Globus pallidus (tissue), 1 donor: ENCODE measurements at regions not wholly inside any gene's neighbourhood (a gene's known extent, or its start where the extent isn't known, plus 50 kb on each side); places are given as distances from the start of the nearest gene placed in this dataset.

Experiments used
- DNase-seq: peaks from one replicate; pipeline ENCODE4 v3.0.0-alpha.2; 2015; ENCODE audit warnings: low spot score

- no peak for DNase-seq
Measured at GRCh38 chr14:105776924-105777323, 250.5 kb downstream of the TMEM121 start.

- no peak for DNase-seq
Measured at GRCh38 chr14:105783707-105784106, 257.3 kb downstream of the TMEM121 start.

GRCh38 chr14:105793836-105794235 is 267.5 kb downstream of the TMEM121 start:
- DNase-seq, result no peak

- no peak for DNase-seq
Measured at GRCh38 chr14:105797546-105797945, 271.2 kb downstream of the TMEM121 start.

GRCh38 chr14:105805701-105806100 is 279.3 kb downstream of the TMEM121 start:
- no peak for DNase-seq

- DNase-seq, result no peak
Measured at GRCh38 chr14:105806568-105806967, 280.2 kb downstream of the TMEM121 start.

- DNase-seq, result no peak
Measured at GRCh38 chr14:105817971-105818711, 291.8 kb downstream of the TMEM121 start.

GRCh38 chr14:105818712-105819005 is 292.3 kb downstream of the TMEM121 start:
- no peak for DNase-seq

- DNase-seq, result no peak
Measured at GRCh38 chr14:105830171-105830570, 303.8 kb downstream of the TMEM121 start.

- DNase-seq, result no peak
Measured at GRCh38 chr14:105836160-105836559, 309.8 kb downstream of the TMEM121 start.

- DNase-seq, result no peak
Measured at GRCh38 chr14:105836730-105837129, 310.3 kb downstream of the TMEM121 start.

- no peak for DNase-seq
Measured at GRCh38 chr14:105837349-105838063, 311.1 kb downstream of the TMEM121 start.

- DNase-seq, result no peak
Measured at GRCh38 chr14:105838107-105838506, 311.7 kb downstream of the TMEM121 start.

- DNase-seq, result no peak
Measured at GRCh38 chr14:105838591-105839424, 312.4 kb downstream of the TMEM121 start.

GRCh38 chr14:105839425-105840265 is 313.3 kb downstream of the TMEM121 start:
- no peak for DNase-seq

GRCh38 chr14:105840266-105841021 is 314.1 kb downstream of the TMEM121 start:
- no peak for DNase-seq

GRCh38 chr14:105841022-105842009 is 314.9 kb downstream of the TMEM121 start:
- DNase-seq, result no peak

GRCh38 chr14:105842105-105842504 is 315.7 kb downstream of the TMEM121 start:
- DNase-seq, result no peak

- DNase-seq, result no peak
Measured at GRCh38 chr14:105843444-105844046, 317.2 kb downstream of the TMEM121 start.
